A549 (cell line): ENCODE measurements at regions not wholly inside any gene's neighbourhood (a gene's known extent, or its start where the extent isn't known, plus 50 kb on each side); places are given as distances from the start of the nearest gene placed in this dataset.

ENCODE experiments used
- ATAC-seq, 2 experiments: fragments of 200-7000 bp in 1 of 2; fragments of >200 bp in 1 of 2; cut with Nextera tagmentation in 1 of 2; cut with Tn5 transposase in 1 of 2; 3 replicates each; pipeline versions ENCODE4 v1.8.0 to v1.9.1; 2018 to 2020; ENCODE audit warnings: mild to moderate bottlenecking in 1 of 2, moderate library complexity in 1 of 2
- CTCF ChIA-PET: fragments of 300-600 bp; sonication (Branson Sonifier 250); formaldehyde crosslinking; extraction: SDS; loops from one replicate; lab custom pipeline; 2021; ENCODE audit warnings: antibody characterized with exemption, inconsistent platforms; lab: Yijun Ruan, JAX
- POLR2A ChIA-PET: fragments of 350-600 bp; formaldehyde crosslinking; extraction: SDS; loops from one replicate; lab custom pipeline; 2021; ENCODE audit warnings: antibody characterized with exemption, inconsistent platforms; lab: Yijun Ruan, JAX
- DNase-seq, 2 experiments: peaks; one replicate each; pipeline versions ENCODE4 v3.0.0 to v3.0.0-alpha.2; 2011 to 2016; ENCODE audit warnings: low read depth in 1 of 2, low spot score in 1 of 2
- FAIRE-seq: peaks from 2 replicates; lab custom pipeline; 2011; peaks lifted over from hg19 to GRCh38; lab: Jason Lieb, UNC
- H3K27ac ChIP-seq, 2 experiments: fragments of >200 bp; sonication (Bioruptor Twin); formaldehyde crosslinking; 3 replicates each; pipeline ENCODE4 v1.5.1; 2016 to 2017
- H3K4me1 ChIP-seq: fragments of >200 bp; sonication (Bioruptor Twin); formaldehyde crosslinking; 3 replicates; pipeline ENCODE4 v1.6.1; 2016
- H3K4me2 ChIP-seq: fragments of >200 bp; sonication (Bioruptor Twin); formaldehyde crosslinking; 3 replicates; pipeline ENCODE4 v1.6.1; 2016
- H3K4me3 ChIP-seq: fragments of >200 bp; sonication (Bioruptor Twin); formaldehyde crosslinking; 3 replicates; pipeline ENCODE4 v1.5.1; 2016
- H3K9me3 ChIP-seq: fragments of >200 bp; sonication (Bioruptor Twin); formaldehyde crosslinking; 3 replicates; pipeline ENCODE4 v1.6.1; 2016
- BCL3 ChIP-seq: fragments of >200 bp; sonication (Bioruptor Twin); formaldehyde crosslinking; IDR thresholded peaks from 3 replicates; pipeline ENCODE4 v1.6.1; 2016
- CBX2 ChIP-seq: fragments of 200-600 bp; sonication (generic); IDR thresholded peaks from 2 replicates; pipeline ENCODE4 v1.6.1; 2016; ENCODE audit warnings: low read depth, mild to moderate bottlenecking, borderline replicate concordance
- CBX8 ChIP-seq: fragments of 200-600 bp; sonication (generic); IDR thresholded peaks from 2 replicates; pipeline ENCODE4 v1.6.1; 2016
- CEBPB ChIP-seq, 2 experiments: fragments of >200 bp in 1 of 2; sonication (Bioruptor Twin) in 1 of 2; formaldehyde crosslinking in 1 of 2; IDR thresholded peaks; 2 replicates each; pipeline ENCODE4 v1.6.1; 2012 to 2016
- CHD2 ChIP-seq: fragments of 150-350 bp; IDR thresholded peaks from 2 replicates; pipeline ENCODE4 v1.6.1; 2014; ENCODE audit warnings: low read length; ENCODE audit not compliant: partially characterized antibody
- EHF ChIP-seq: fragments of 250-450 bp; sonication (Bioruptor Pico); IDR thresholded peaks from 2 replicates; pipeline ENCODE4 v1.5.0; 2020; ENCODE audit warnings: mild to moderate bottlenecking
- EHMT2 ChIP-seq: fragments of 200-600 bp; sonication (generic); IDR thresholded peaks from 2 replicates; pipeline ENCODE4 v1.6.1; 2016; ENCODE audit warnings: antibody characterized with exemption, low read depth, mild to moderate bottlenecking, moderate library complexity
- EP300 ChIP-seq, 2 experiments: fragments of >200 bp; sonication (Bioruptor Twin); formaldehyde crosslinking; IDR thresholded peaks; 2 replicates in 1 of 2; 3 replicates in 1 of 2; pipeline ENCODE4 v1.6.1; 2016 to 2017
- HMGXB4 ChIP-seq: fragments of 250-450 bp; sonication (Bioruptor Pico); IDR thresholded peaks from 2 replicates; pipeline ENCODE4 v1.5.0; 2021; ENCODE audit warnings: mild to moderate bottlenecking, moderate library complexity, borderline replicate concordance
- HOXA7 ChIP-seq: fragments of 250-450 bp; sonication (Bioruptor Pico); IDR thresholded peaks from 2 replicates; pipeline ENCODE4 v1.5.0; 2020; ENCODE audit warnings: mild to moderate bottlenecking, moderate library complexity
- HOXB13 ChIP-seq: fragments of 250-450 bp; sonication (Bioruptor Pico); IDR thresholded peaks from 2 replicates; pipeline ENCODE4 v1.5.0; 2020; ENCODE audit warnings: low read depth, mild to moderate bottlenecking, moderate library complexity
- KDM5A ChIP-seq: fragments of 200-600 bp; sonication (generic); IDR thresholded peaks from 2 replicates; pipeline ENCODE4 v1.6.1; 2016; ENCODE audit warnings: antibody characterized with exemption, mild to moderate bottlenecking
- NFE2L2 ChIP-seq: fragments of 150-350 bp; conservative IDR thresholded peaks from 2 replicates; pipeline ENCODE4 v1.6.1; 2014; ENCODE audit warnings: low read length
- NPAS2 ChIP-seq: fragments of 250-450 bp; sonication (Bioruptor Pico); IDR thresholded peaks from 2 replicates; pipeline ENCODE4 v1.8.0; 2022; ENCODE audit warnings: mild to moderate bottlenecking, moderate library complexity, borderline replicate concordance
- NR3C1 ChIP-seq: fragments of >200 bp; sonication (Bioruptor Twin); formaldehyde crosslinking; IDR thresholded peaks from 3 replicates; pipeline ENCODE4 v1.6.1; 2017
- POLR2AphosphoS2 ChIP-seq: conservative IDR thresholded peaks from 2 replicates; pipeline ENCODE4 v1.6.1; 2012; ENCODE audit warnings: low read length, improper control_type of control experiment, inconsistent platforms
- RAD21 ChIP-seq, 2 experiments: fragments of >200 bp in 1 of 2; sonication (Bioruptor Twin) in 1 of 2; formaldehyde crosslinking in 1 of 2; IDR thresholded peaks in 1 of 2; conservative IDR thresholded peaks in 1 of 2; 2 replicates in 1 of 2; 3 replicates in 1 of 2; pipeline ENCODE4 v1.6.1; 2012 to 2018; ENCODE audit warnings: inconsistent platforms in 1 of 2
- REST ChIP-seq: fragments of 200-600 bp; sonication (generic); IDR thresholded peaks from 2 replicates; pipeline ENCODE4 v1.6.1; 2016; ENCODE audit warnings: antibody characterized with exemption, mild to moderate bottlenecking, moderate library complexity
- SREBF2 ChIP-seq: fragments of 450-650 bp; IDR thresholded peaks from 2 replicates; pipeline ENCODE4 v1.6.1; 2014; ENCODE audit warnings: mild to moderate bottlenecking, moderate library complexity
- TP53 ChIP-seq: fragments of 250-450 bp; sonication (Bioruptor Pico); IDR thresholded peaks from 2 replicates; pipeline ENCODE4 v1.5.0; 2021; ENCODE audit warnings: mild to moderate bottlenecking, moderate library complexity
- USF2 ChIP-seq: fragments of 450-650 bp; IDR thresholded peaks from 2 replicates; pipeline ENCODE4 v1.6.1; 2014; ENCODE audit warnings: antibody characterized with exemption
- ZFP36 ChIP-seq: fragments of 450-650 bp; IDR thresholded peaks from 2 replicates; pipeline ENCODE4 v1.6.1; 2014; ENCODE audit warnings: borderline replicate concordance; ENCODE audit not compliant: partially characterized antibody
- WGBS: methylation state at CpG from one replicate; pipeline ENCODE4 v1.1.6; 2017; ENCODE audit errors: missing lambda C conversion rate; 5-methylcytosine and 5-hydroxymethylcytosine counted together

- Histone ChIP-seq H3K9me3 (peaks cover 7% of the 10 kb centered on the region; the same call in 1 of the 3 replicates), H3K4me1 (no peaks in the 10 kb centered on the region), H3K27ac (no peak overlapping the region), H3K4me2 (no peak overlapping the region), H3K4me3 (no peak overlapping the region)
- WGBS: 30% methylated on average over 2 of the region's 13 CpGs
- ChIA-PET POLR2A (no interaction called here), CTCF (no interaction called here)
- no peak for FAIRE-seq
- DNase-seq: no peak
- no peak for ATAC-seq
- TF ChIP-seq CBX2 (no peak), NFE2L2 (no peak), HMGXB4 (CRISPR knock-in tag) (no peak)
Measured at GRCh38 chr22:49602481-49602880, 225.2 kb downstream of the BRD1 start.

GRCh38 chr22:49601614-49602321 is 225.9 kb downstream of the BRD1 start:
- Histone ChIP-seq H3K4me2 (no peak overlapping the region), H3K9me3 (peaks cover 7% of the 10 kb centered on the region; the same call in 1 of the 3 replicates), H3K4me1 (no peaks in the 10 kb centered on the region), H3K4me3 (no peak overlapping the region), H3K27ac (no peak overlapping the region)
- ChIA-PET CTCF (no interaction called here), POLR2A (no interaction called here)
- WGBS: 44% methylated on average over 10 of the region's 24 CpGs
- no peak for TF ChIP-seq RAD21 (conservative IDR thresholded peaks at IDR 0.05 in 1 of 2, IDR thresholded peaks at IDR 0.05 in 1 of 2)
- FAIRE-seq (no peak), DNase-seq (no peak), ATAC-seq (no peak)

- Histone ChIP-seq H3K4me2 (no peak overlapping the region), H3K4me3 (no peak overlapping the region), H3K9me3 (peaks cover 7% of the 10 kb centered on the region; the same call in 1 of the 3 replicates), H3K4me1 (no peaks in the 10 kb centered on the region), H3K27ac (no peak overlapping the region)
- TF ChIP-seq NPAS2 (CRISPR knock-in tag): no peak
- TF ChIP-seq EHF (CRISPR knock-in tag): no peak
- no peak for TF ChIP-seq REST
- no peak for TF ChIP-seq CBX8
- no peak for TF ChIP-seq EHMT2
- TF ChIP-seq NR3C1: no peak
- TF ChIP-seq TP53 (CRISPR knock-in tag): no peak
- CTCF ChIA-PET: interaction anchor here (1.2 kb wide), 1 partner anchor 63 kb away, joined by 4 read pairs; no protein-coding TSS in a partner anchor
- POLR2A ChIA-PET: no interaction called here
- no peak for DNase-seq
- FAIRE-seq: no peak
- ATAC-seq: no peak
- WGBS: 30% methylated on average over 8 of the region's 13 CpGs
Measured at GRCh38 chr22:49600891-49601431, 226.7 kb downstream of the BRD1 start.

GRCh38 chr22:49600468-49600867 is 227.2 kb downstream of the BRD1 start:
- H3K9me3 ChIP-seq: peaks cover 7% of the 10 kb centered on the region; the same call in 1 of the 3 replicates
- WGBS: 40% methylated on average over 20 of the region's 20 CpGs
- TF ChIP-seq KDM5A (no peak), EP300 (IDR thresholded peaks at IDR 0.05) (no peak), HOXB13 (CRISPR knock-in tag) (no peak), EHMT2 (no peak), HOXA7 (CRISPR knock-in tag) (no peak), NPAS2 (CRISPR knock-in tag) (no peak), ZFP36 (no peak), CEBPB (IDR thresholded peaks at IDR 0.05) (no peak), SREBF2 (no peak), USF2 (no peak), POLR2AphosphoS2 (no peak), CHD2 (no peak), BCL3 (no peak)

More at GRCh38 chr22:49600468-49600867, 227.2 kb downstream of the BRD1 start:
- Histone ChIP-seq H3K4me2 (no peak overlapping the region), H3K4me3 (no peak overlapping the region), H3K27ac (no peak overlapping the region), H3K4me1 (no peaks in the 10 kb centered on the region)
- DNase-seq: no peak
- ATAC-seq: no peak
- ChIA-PET CTCF (interaction anchor here (1.2 kb wide), 1 partner anchor 63 kb away, joined by 4 read pairs; no protein-coding TSS in a partner anchor), POLR2A (no interaction called here)
- no peak for FAIRE-seq
